ENCODE measurements at regions not wholly inside any gene's neighbourhood (a gene's known extent, or its start where the extent isn't known, plus 50 kb on each side); places are given as distances from the start of the nearest gene placed in this dataset.

DNA sequence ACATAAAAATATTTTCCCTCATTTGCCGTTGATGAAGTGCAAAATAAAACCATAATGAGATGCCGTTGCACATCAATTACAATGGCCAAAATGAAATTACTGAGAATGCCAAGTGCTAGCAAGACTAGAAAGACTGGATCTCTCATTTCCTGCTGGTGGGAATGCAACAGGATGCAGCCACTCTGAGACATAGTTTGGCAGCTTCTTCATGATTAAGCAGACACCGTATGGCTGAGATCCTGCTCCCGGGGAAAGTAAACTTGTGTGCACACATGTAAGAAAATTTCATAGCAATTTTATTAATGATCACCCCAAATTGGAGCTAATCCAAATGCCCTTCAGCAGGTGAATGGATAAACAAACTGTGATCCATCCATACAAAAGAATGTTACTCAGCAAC lies 1013.2 kb downstream of the TBC1D22A start:
- TF ChIP-seq CTCF (IDR thresholded peaks at IDR 0.05), result no peak
- no peak for TF ChIP-seq POLR2A (IDR thresholded peaks at IDR 0.05)

Data from adrenal gland (tissue), 5 donors.